Gastrocnemius medialis (tissue), 4 donors: ENCODE measurements at regions not wholly inside any gene's neighbourhood (a gene's known extent, or its start where the extent isn't known, plus 50 kb on each side); places are given as distances from the start of the nearest gene placed in this dataset.

ENCODE experiments used
- POLR2A ChIP-seq, 2 donors: fragments of 450-650 bp; IDR thresholded peaks; one replicate each; pipeline ENCODE4 v1.6.1; 2017; ENCODE audit warnings: antibody characterized with exemption in 2 of 2, mild to moderate bottlenecking in 2 of 2, moderate library complexity in 2 of 2
- TF ChIP-seq, protein P1 (sequence below), 5 experiments: fragments of 450-650 bp in 3 of 5; fragments of 200-600 bp in 2 of 5; sonication (generic) in 2 of 5; IDR thresholded peaks in 4 of 5; conservative IDR thresholded peaks in 1 of 5; 1 replicate in 4 of 5; 2 replicates in 1 of 5; pipeline ENCODE4 v1.5.1; 2016 to 2019; ENCODE audit warnings: antibody characterized with exemption in 5 of 5, mild to moderate bottlenecking in 3 of 5, moderate library complexity in 3 of 5

DNA sequence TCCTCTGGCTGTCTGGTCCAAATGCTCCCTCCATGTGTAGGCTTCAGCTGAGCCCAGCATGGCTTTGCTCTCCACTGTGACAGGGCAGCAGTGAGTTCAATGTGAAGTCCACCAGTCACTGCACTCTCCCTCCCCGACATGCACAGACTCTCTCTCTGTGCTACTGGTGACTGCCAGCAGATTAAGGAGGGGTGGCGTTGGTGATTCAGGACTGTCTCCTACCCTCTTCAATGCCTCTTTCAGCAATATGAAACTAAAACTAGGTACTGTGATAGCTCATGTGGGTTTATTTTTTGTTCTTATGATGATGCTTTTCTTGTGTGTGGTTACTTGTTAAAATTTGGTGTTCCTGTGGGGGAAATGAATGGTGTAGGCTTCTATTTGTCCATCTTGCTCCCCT is 201.0 kb upstream of the RBMS1 start:
- no peak for TF ChIP-seq POLR2A (IDR thresholded peaks at IDR 0.05)
- TF ChIP-seq, protein P1, sequence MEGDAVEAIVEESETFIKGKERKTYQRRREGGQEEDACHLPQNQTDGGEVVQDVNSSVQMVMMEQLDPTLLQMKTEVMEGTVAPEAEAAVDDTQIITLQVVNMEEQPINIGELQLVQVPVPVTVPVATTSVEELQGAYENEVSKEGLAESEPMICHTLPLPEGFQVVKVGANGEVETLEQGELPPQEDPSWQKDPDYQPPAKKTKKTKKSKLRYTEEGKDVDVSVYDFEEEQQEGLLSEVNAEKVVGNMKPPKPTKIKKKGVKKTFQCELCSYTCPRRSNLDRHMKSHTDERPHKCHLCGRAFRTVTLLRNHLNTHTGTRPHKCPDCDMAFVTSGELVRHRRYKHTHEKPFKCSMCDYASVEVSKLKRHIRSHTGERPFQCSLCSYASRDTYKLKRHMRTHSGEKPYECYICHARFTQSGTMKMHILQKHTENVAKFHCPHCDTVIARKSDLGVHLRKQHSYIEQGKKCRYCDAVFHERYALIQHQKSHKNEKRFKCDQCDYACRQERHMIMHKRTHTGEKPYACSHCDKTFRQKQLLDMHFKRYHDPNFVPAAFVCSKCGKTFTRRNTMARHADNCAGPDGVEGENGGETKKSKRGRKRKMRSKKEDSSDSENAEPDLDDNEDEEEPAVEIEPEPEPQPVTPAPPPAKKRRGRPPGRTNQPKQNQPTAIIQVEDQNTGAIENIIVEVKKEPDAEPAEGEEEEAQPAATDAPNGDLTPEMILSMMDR (IDR thresholded peaks at IDR 0.05 in 4 of 5, conservative IDR thresholded peaks at IDR 0.05 in 1 of 5): no peak
